ENCODE measurements at regions not wholly inside any gene's neighbourhood (a gene's known extent, or its start where the extent isn't known, plus 50 kb on each side); places are given as distances from the start of the nearest gene placed in this dataset.

DNA sequence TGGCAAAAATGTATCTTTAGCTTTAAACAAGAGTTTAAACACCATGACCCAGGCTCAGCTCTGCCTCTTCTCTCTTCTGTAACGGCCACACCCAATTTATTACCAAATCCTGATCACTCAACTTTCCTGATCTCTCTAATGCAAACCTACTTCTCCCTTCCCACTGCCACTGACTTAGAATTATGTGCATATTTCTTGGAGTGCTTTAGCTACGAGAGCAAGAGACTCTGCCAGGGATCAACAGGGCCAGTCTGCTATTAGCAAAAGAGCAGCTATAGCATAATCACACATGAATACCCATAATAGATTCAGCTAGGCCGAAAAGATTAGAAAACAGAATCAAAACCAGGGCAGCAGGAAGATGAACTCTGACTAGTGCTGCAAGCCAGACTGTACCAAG lies 215.5 kb downstream of the MRPL39 start:
- no peak for TF ChIP-seq TCF12 (IDR thresholded peaks at IDR 0.05; ENCODE audit: low read depth)
- TF ChIP-seq TAF1 (IDR thresholded peaks at IDR 0.05; ENCODE audit: low read depth): no peak
- no peak for TF ChIP-seq EGR1 (IDR thresholded peaks at IDR 0.05)
- no peak for TF ChIP-seq EP300 (IDR thresholded peaks at IDR 0.05; ENCODE audit: borderline replicate concordance)
- TF ChIP-seq, protein P1, sequence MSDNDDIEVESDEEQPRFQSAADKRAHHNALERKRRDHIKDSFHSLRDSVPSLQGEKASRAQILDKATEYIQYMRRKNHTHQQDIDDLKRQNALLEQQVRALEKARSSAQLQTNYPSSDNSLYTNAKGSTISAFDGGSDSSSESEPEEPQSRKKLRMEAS (IDR thresholded peaks at IDR 0.05): no peak
- TF ChIP-seq RAD21 (IDR thresholded peaks at IDR 0.05; ENCODE audit: low read depth): no peak
- TF ChIP-seq YY1 (IDR thresholded peaks at IDR 0.05; ENCODE audit: low read depth): no peak
- no peak for TF ChIP-seq TEAD4 (IDR thresholded peaks at IDR 0.05)
- TF ChIP-seq, protein P2, sequence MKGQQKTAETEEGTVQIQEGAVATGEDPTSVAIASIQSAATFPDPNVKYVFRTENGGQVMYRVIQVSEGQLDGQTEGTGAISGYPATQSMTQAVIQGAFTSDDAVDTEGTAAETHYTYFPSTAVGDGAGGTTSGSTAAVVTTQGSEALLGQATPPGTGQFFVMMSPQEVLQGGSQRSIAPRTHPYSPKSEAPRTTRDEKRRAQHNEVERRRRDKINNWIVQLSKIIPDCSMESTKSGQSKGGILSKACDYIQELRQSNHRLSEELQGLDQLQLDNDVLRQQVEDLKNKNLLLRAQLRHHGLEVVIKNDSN (IDR thresholded peaks at IDR 0.05): no peak
- no peak for TF ChIP-seq FOXM1 (IDR thresholded peaks at IDR 0.05; ENCODE audit: borderline replicate concordance, low read depth)
- TF ChIP-seq, protein P3, sequence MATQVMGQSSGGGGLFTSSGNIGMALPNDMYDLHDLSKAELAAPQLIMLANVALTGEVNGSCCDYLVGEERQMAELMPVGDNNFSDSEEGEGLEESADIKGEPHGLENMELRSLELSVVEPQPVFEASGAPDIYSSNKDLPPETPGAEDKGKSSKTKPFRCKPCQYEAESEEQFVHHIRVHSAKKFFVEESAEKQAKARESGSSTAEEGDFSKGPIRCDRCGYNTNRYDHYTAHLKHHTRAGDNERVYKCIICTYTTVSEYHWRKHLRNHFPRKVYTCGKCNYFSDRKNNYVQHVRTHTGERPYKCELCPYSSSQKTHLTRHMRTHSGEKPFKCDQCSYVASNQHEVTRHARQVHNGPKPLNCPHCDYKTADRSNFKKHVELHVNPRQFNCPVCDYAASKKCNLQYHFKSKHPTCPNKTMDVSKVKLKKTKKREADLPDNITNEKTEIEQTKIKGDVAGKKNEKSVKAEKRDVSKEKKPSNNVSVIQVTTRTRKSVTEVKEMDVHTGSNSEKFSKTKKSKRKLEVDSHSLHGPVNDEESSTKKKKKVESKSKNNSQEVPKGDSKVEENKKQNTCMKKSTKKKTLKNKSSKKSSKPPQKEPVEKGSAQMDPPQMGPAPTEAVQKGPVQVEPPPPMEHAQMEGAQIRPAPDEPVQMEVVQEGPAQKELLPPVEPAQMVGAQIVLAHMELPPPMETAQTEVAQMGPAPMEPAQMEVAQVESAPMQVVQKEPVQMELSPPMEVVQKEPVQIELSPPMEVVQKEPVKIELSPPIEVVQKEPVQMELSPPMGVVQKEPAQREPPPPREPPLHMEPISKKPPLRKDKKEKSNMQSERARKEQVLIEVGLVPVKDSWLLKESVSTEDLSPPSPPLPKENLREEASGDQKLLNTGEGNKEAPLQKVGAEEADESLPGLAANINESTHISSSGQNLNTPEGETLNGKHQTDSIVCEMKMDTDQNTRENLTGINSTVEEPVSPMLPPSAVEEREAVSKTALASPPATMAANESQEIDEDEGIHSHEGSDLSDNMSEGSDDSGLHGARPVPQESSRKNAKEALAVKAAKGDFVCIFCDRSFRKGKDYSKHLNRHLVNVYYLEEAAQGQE (IDR thresholded peaks at IDR 0.05; ENCODE audit: low read depth): no peak
- no peak for TF ChIP-seq ZBTB7A (IDR thresholded peaks at IDR 0.05; ENCODE audit: low read depth)
- no peak for TF ChIP-seq CREB1 (IDR thresholded peaks at IDR 0.05; ENCODE audit: low read depth)
- TF ChIP-seq CEBPB (IDR thresholded peaks at IDR 0.05): no peak
